ENCODE measurements at regions not wholly inside any gene's neighbourhood (a gene's known extent, or its start where the extent isn't known, plus 50 kb on each side); places are given as distances from the start of the nearest gene placed in this dataset.

GRCh38 chr3:162658003-162658402 lies 1161.4 kb downstream of the OTOL1 start:
- H3K27me3 Mint-ChIP-seq (ENCODE audit: unreplicated experiment) = no peaks in the 10 kb centered on the region
- no peak for TF ChIP-seq CTCF (IDR thresholded peaks at IDR 0.05; ENCODE audit: unreplicated experiment)

GRCh38 chr3:162665684-162666391 lies 1169.2 kb downstream of the OTOL1 start:
- Mint-ChIP-seq H3K27ac (ENCODE audit: unreplicated experiment) (no peak overlapping the region), H3K36me3 (ENCODE audit: low read depth, unreplicated experiment) (peaks cover 4% of the 10 kb centered on the region), H3K4me1 (ENCODE audit: unreplicated experiment) (no peaks in the 10 kb centered on the region), H3K27me3 (ENCODE audit: unreplicated experiment) (peaks cover 3% of the 10 kb centered on the region), H3K9me3 (ENCODE audit: unreplicated experiment) (no peaks in the 10 kb centered on the region), H3K4me3 (ENCODE audit: unreplicated experiment) (no peak overlapping the region)
- no peak for DNase-seq (ENCODE audit: low spot score)
- no peak for TF ChIP-seq CTCF (IDR thresholded peaks at IDR 0.05; ENCODE audit: unreplicated experiment)

More at GRCh38 chr3:162658003-162658402, 1161.4 kb downstream of the OTOL1 start:
- DNase-seq (ENCODE audit: low spot score) = no peak
- H3K4me3 Mint-ChIP-seq (ENCODE audit: unreplicated experiment) = no peak overlapping the region
- no peaks in the 10 kb centered on the region for H3K9me3 Mint-ChIP-seq (ENCODE audit: unreplicated experiment)
- H3K27ac Mint-ChIP-seq (ENCODE audit: unreplicated experiment) = no peak overlapping the region
- H3K4me1 Mint-ChIP-seq (ENCODE audit: unreplicated experiment) = no peaks in the 10 kb centered on the region
- no peaks in the 10 kb centered on the region for H3K36me3 Mint-ChIP-seq (ENCODE audit: low read depth, unreplicated experiment)

GRCh38 chr3:162666835-162667234 lies 1170.2 kb downstream of the OTOL1 start:
- Mint-ChIP-seq H3K36me3 (ENCODE audit: low read depth, unreplicated experiment) (peaks cover 4% of the 10 kb centered on the region), H3K4me3 (ENCODE audit: unreplicated experiment) (no peak overlapping the region), H3K27me3 (ENCODE audit: unreplicated experiment) (peaks cover 3% of the 10 kb centered on the region), H3K4me1 (ENCODE audit: unreplicated experiment) (no peaks in the 10 kb centered on the region), H3K27ac (ENCODE audit: unreplicated experiment) (no peak overlapping the region), H3K9me3 (ENCODE audit: unreplicated experiment) (no peaks in the 10 kb centered on the region)
- DNase-seq (ENCODE audit: low spot score) = no peak
- no peak for TF ChIP-seq CTCF (IDR thresholded peaks at IDR 0.05; ENCODE audit: unreplicated experiment)

GRCh38 chr3:162670181-162670580 lies 1173.6 kb downstream of the OTOL1 start:
- H3K36me3 Mint-ChIP-seq (ENCODE audit: low read depth, unreplicated experiment) = no peaks in the 10 kb centered on the region
- no peak overlapping the region for H3K4me3 Mint-ChIP-seq (ENCODE audit: unreplicated experiment)
- H3K27ac Mint-ChIP-seq (ENCODE audit: unreplicated experiment) = no peak overlapping the region
- TF ChIP-seq CTCF (IDR thresholded peaks at IDR 0.05; ENCODE audit: unreplicated experiment) = no peak
- H3K9me3 Mint-ChIP-seq (ENCODE audit: unreplicated experiment) = no peaks in the 10 kb centered on the region
- no peak for DNase-seq (ENCODE audit: low spot score)
- H3K27me3 Mint-ChIP-seq (ENCODE audit: unreplicated experiment) = peaks cover 3% of the 10 kb centered on the region
- H3K4me1 Mint-ChIP-seq (ENCODE audit: unreplicated experiment) = no peaks in the 10 kb centered on the region

GRCh38 chr3:162677475-162677874 lies 1180.9 kb downstream of the OTOL1 start:
- no peak for TF ChIP-seq CTCF (IDR thresholded peaks at IDR 0.05; ENCODE audit: unreplicated experiment)
- Mint-ChIP-seq H3K27ac (ENCODE audit: unreplicated experiment) (no peak overlapping the region), H3K36me3 (ENCODE audit: low read depth, unreplicated experiment) (no peaks in the 10 kb centered on the region)

More at GRCh38 chr3:162677475-162677874, 1180.9 kb downstream of the OTOL1 start:
- DNase-seq (ENCODE audit: low spot score) = no peak
- Mint-ChIP-seq H3K27me3 (ENCODE audit: unreplicated experiment) (no peaks in the 10 kb centered on the region), H3K9me3 (ENCODE audit: unreplicated experiment) (no peaks in the 10 kb centered on the region), H3K4me1 (ENCODE audit: unreplicated experiment) (no peaks in the 10 kb centered on the region), H3K4me3 (ENCODE audit: unreplicated experiment) (no peak overlapping the region)
